Adrenal gland (tissue), 5 donors: ENCODE measurements at regions not wholly inside any gene's neighbourhood (a gene's known extent, or its start where the extent isn't known, plus 50 kb on each side); places are given as distances from the start of the nearest gene placed in this dataset.

Experiments used
- CTCF ChIP-seq, 6 experiments: fragments of 450-650 bp in 4 of 6; fragments of 200-600 bp in 2 of 6; sonication (generic) in 1 of 6; IDR thresholded peaks; 1 replicate in 5 of 6; 2 replicates in 1 of 6; pipeline versions ENCODE4 v1.5.1 to v1.8.0; 2016 to 2021; ENCODE audit warnings: antibody characterized with exemption in 6 of 6, mild to moderate bottlenecking in 2 of 6, moderate library complexity in 1 of 6
- POLR2A ChIP-seq, 2 donors: fragments of 450-650 bp; IDR thresholded peaks; one replicate each; pipeline ENCODE4 v1.6.1; 2017; ENCODE audit warnings: antibody characterized with exemption in 2 of 2, mild to moderate bottlenecking in 2 of 2, moderate library complexity in 1 of 2
- donor health status: DM: no; HTN: no; CAD: no.

- TF ChIP-seq POLR2A (IDR thresholded peaks at IDR 0.05) (no peak), CTCF (IDR thresholded peaks at IDR 0.05) (no peak)
Measured at GRCh38 chr2:139411236-139411635, 631.0 kb upstream of the NXPH2 start.
